ENCODE measurements at regions not wholly inside any gene's neighbourhood (a gene's known extent, or its start where the extent isn't known, plus 50 kb on each side); places are given as distances from the start of the nearest gene placed in this dataset.

GRCh38 chr14:84826294-84826693, 703.6 kb upstream of the FLRT2 start:
- Histone ChIP-seq H2BK120ac (ENCODE audit: low read depth, low read length) (no peak overlapping the region), H4K8ac (ENCODE audit: low read length) (no peak overlapping the region), H3K14ac (ENCODE audit: low read length in 2 of 2) (no peak overlapping the region), H2AK5ac (ENCODE audit: low read length, severe bottlenecking) (no peak overlapping the region), H3K18ac (ENCODE audit: low read depth in 1 of 2, low read length in 2 of 2) (no peak overlapping the region), H3K27me3 (ENCODE audit: control insufficient read depth in 1 of 2, insufficient read depth in 1 of 2, low read length in 2 of 2) (no peaks in the 10 kb centered on the region), H2BK15ac (ENCODE audit: low read depth, poor library complexity, severe bottlenecking) (no peak overlapping the region), H3K4me3 (ENCODE audit: insufficient read depth in 1 of 2, low read depth in 1 of 2, low read length in 2 of 2) (no peak overlapping the region), H3K9me3 (ENCODE audit: control insufficient read depth, low read length) (no peaks in the 10 kb centered on the region), H3K9ac (ENCODE audit: low read length) (no peak overlapping the region), H3K79me1 (replicated peaks; ENCODE audit: low read length, poor library complexity, severe bottlenecking) (no peaks in the 10 kb centered on the region), H2BK12ac (ENCODE audit: low read length in 2 of 2) (no peak overlapping the region), H2AFZ (ENCODE audit: low read depth, low read length) (no peak overlapping the region), H3K36me3 (ENCODE audit: control insufficient read depth in 1 of 2, insufficient read depth in 2 of 2, low read depth in 1 of 2, low read length in 2 of 2) (no peaks in the 10 kb centered on the region), H3K27ac (ENCODE audit: low read length, poor library complexity, severe bottlenecking) (no peak overlapping the region), H3K4me2 (ENCODE audit: low read length, poor library complexity, severe bottlenecking) (no peak overlapping the region), H3K23ac (ENCODE audit: low read length in 2 of 2) (no peak overlapping the region), H2BK5ac (ENCODE audit: low read depth, low read length, poor library complexity, severe bottlenecking) (no peak overlapping the region), H3K4ac (ENCODE audit: low read depth in 1 of 2, low read length in 2 of 2) (no peak overlapping the region), H4K91ac (ENCODE audit: low read length) (no peak overlapping the region), H3K4me1 (ENCODE audit: control insufficient read depth, insufficient read depth, low read depth, low read length) (peaks cover 2% of the 10 kb centered on the region)
- WGBS, result 63% methylated on average over 2 of the region's 2 CpGs
- no peak for DNase-seq

- H3K14ac ChIP-seq (ENCODE audit: low read length in 2 of 2), result no peak overlapping the region
- H4K8ac ChIP-seq (ENCODE audit: low read length), result no peak overlapping the region
These were observed 679.3 kb upstream of the FLRT2 start for GRCh38 chr14:84850595-84850994.

GRCh38 chr14:84856751-84857534, 673.0 kb upstream of the FLRT2 start:
- H3K18ac ChIP-seq (ENCODE audit: low read depth in 1 of 2, low read length in 2 of 2), result no peak overlapping the region
- no peaks in the 10 kb centered on the region for H3K9me3 ChIP-seq (ENCODE audit: control insufficient read depth, low read length)
- H2AFZ ChIP-seq (ENCODE audit: low read depth, low read length), result no peak overlapping the region
- no peak overlapping the region for H2BK15ac ChIP-seq (ENCODE audit: low read depth, poor library complexity, severe bottlenecking)
- H3K9ac ChIP-seq (ENCODE audit: low read length), result no peak overlapping the region
- H3K79me1 ChIP-seq (replicated peaks; ENCODE audit: low read length, poor library complexity, severe bottlenecking), result no peaks in the 10 kb centered on the region
- H3K4ac ChIP-seq (ENCODE audit: low read depth in 1 of 2, low read length in 2 of 2), result no peak overlapping the region
- DNase-seq, result no peak
- no peak overlapping the region for H3K4me2 ChIP-seq (ENCODE audit: low read length, poor library complexity, severe bottlenecking)
- no peaks in the 10 kb centered on the region for H3K27me3 ChIP-seq (ENCODE audit: control insufficient read depth in 1 of 2, insufficient read depth in 1 of 2, low read length in 2 of 2)
- H4K8ac ChIP-seq (ENCODE audit: low read length), result no peak overlapping the region
- no peak overlapping the region for H3K4me3 ChIP-seq (ENCODE audit: insufficient read depth in 1 of 2, low read depth in 1 of 2, low read length in 2 of 2)
- no peak overlapping the region for H2BK120ac ChIP-seq (ENCODE audit: low read depth, low read length)
- no peak overlapping the region for H2BK12ac ChIP-seq (ENCODE audit: low read length in 2 of 2)
- H3K27ac ChIP-seq (ENCODE audit: low read length, poor library complexity, severe bottlenecking), result no peak overlapping the region
- no CpG with 5 or more reads among the region's 1 CpG for WGBS
- H3K23ac ChIP-seq (ENCODE audit: low read length in 2 of 2), result no peak overlapping the region
- H2AK5ac ChIP-seq (ENCODE audit: low read length, severe bottlenecking), result no peak overlapping the region
- no peak overlapping the region for H3K14ac ChIP-seq (ENCODE audit: low read length in 2 of 2)
- no peak overlapping the region for H4K91ac ChIP-seq (ENCODE audit: low read length)
- H3K36me3 ChIP-seq (ENCODE audit: control insufficient read depth in 1 of 2, insufficient read depth in 2 of 2, low read depth in 1 of 2, low read length in 2 of 2), result no peaks in the 10 kb centered on the region
- H3K4me1 ChIP-seq (ENCODE audit: control insufficient read depth, insufficient read depth, low read depth, low read length), result no peaks in the 10 kb centered on the region
- no peak overlapping the region for H2BK5ac ChIP-seq (ENCODE audit: low read depth, low read length, poor library complexity, severe bottlenecking)

More at GRCh38 chr14:84850595-84850994, 679.3 kb upstream of the FLRT2 start:
- no peak overlapping the region for H2BK15ac ChIP-seq (ENCODE audit: low read depth, poor library complexity, severe bottlenecking)
- H3K27me3 ChIP-seq (ENCODE audit: control insufficient read depth in 1 of 2, insufficient read depth in 1 of 2, low read length in 2 of 2), result no peaks in the 10 kb centered on the region
- H3K23ac ChIP-seq (ENCODE audit: low read length in 2 of 2), result no peak overlapping the region
- H4K91ac ChIP-seq (ENCODE audit: low read length), result no peak overlapping the region
- DNase-seq, result no peak
- no peak overlapping the region for H3K18ac ChIP-seq (ENCODE audit: low read depth in 1 of 2, low read length in 2 of 2)
- H2BK5ac ChIP-seq (ENCODE audit: low read depth, low read length, poor library complexity, severe bottlenecking), result no peak overlapping the region
- H2AFZ ChIP-seq (ENCODE audit: low read depth, low read length), result no peak overlapping the region
- H2AK5ac ChIP-seq (ENCODE audit: low read length, severe bottlenecking), result no peak overlapping the region
- H3K4me3 ChIP-seq (ENCODE audit: insufficient read depth in 1 of 2, low read depth in 1 of 2, low read length in 2 of 2), result no peak overlapping the region
- H3K36me3 ChIP-seq (ENCODE audit: control insufficient read depth in 1 of 2, insufficient read depth in 2 of 2, low read depth in 1 of 2, low read length in 2 of 2), result no peaks in the 10 kb centered on the region
- H3K4ac ChIP-seq (ENCODE audit: low read depth in 1 of 2, low read length in 2 of 2), result no peak overlapping the region
- no peaks in the 10 kb centered on the region for H3K9me3 ChIP-seq (ENCODE audit: control insufficient read depth, low read length)
- no peak overlapping the region for H3K9ac ChIP-seq (ENCODE audit: low read length)
- no peaks in the 10 kb centered on the region for H3K79me1 ChIP-seq (replicated peaks; ENCODE audit: low read length, poor library complexity, severe bottlenecking)
- no peaks in the 10 kb centered on the region for H3K4me1 ChIP-seq (ENCODE audit: control insufficient read depth, insufficient read depth, low read depth, low read length)
- H3K4me2 ChIP-seq (ENCODE audit: low read length, poor library complexity, severe bottlenecking), result no peak overlapping the region
- H3K27ac ChIP-seq (ENCODE audit: low read length, poor library complexity, severe bottlenecking), result no peak overlapping the region
- no peak overlapping the region for H2BK120ac ChIP-seq (ENCODE audit: low read depth, low read length)
- no peak overlapping the region for H2BK12ac ChIP-seq (ENCODE audit: low read length in 2 of 2)

GRCh38 chr14:84857571-84857970, 672.4 kb upstream of the FLRT2 start:
- H3K4me3 ChIP-seq (ENCODE audit: insufficient read depth in 1 of 2, low read depth in 1 of 2, low read length in 2 of 2), result no peak overlapping the region
- no peaks in the 10 kb centered on the region for H3K9me3 ChIP-seq (ENCODE audit: control insufficient read depth, low read length)
- H3K4me1 ChIP-seq (ENCODE audit: control insufficient read depth, insufficient read depth, low read depth, low read length), result no peaks in the 10 kb centered on the region
- H2BK120ac ChIP-seq (ENCODE audit: low read depth, low read length), result no peak overlapping the region
- H3K18ac ChIP-seq (ENCODE audit: low read depth in 1 of 2, low read length in 2 of 2), result no peak overlapping the region
- no peak overlapping the region for H2AK5ac ChIP-seq (ENCODE audit: low read length, severe bottlenecking)
- no peak overlapping the region for H3K23ac ChIP-seq (ENCODE audit: low read length in 2 of 2)
- no peak overlapping the region for H4K91ac ChIP-seq (ENCODE audit: low read length)
- H2BK12ac ChIP-seq (ENCODE audit: low read length in 2 of 2), result no peak overlapping the region
- H4K8ac ChIP-seq (ENCODE audit: low read length), result no peak overlapping the region
- no peak overlapping the region for H2BK15ac ChIP-seq (ENCODE audit: low read depth, poor library complexity, severe bottlenecking)
- no peak overlapping the region for H3K4me2 ChIP-seq (ENCODE audit: low read length, poor library complexity, severe bottlenecking)
- no peak overlapping the region for H3K14ac ChIP-seq (ENCODE audit: low read length in 2 of 2)
- no peak overlapping the region for H3K4ac ChIP-seq (ENCODE audit: low read depth in 1 of 2, low read length in 2 of 2)
- DNase-seq, result no peak
- H3K27me3 ChIP-seq (ENCODE audit: control insufficient read depth in 1 of 2, insufficient read depth in 1 of 2, low read length in 2 of 2), result no peaks in the 10 kb centered on the region
- no peak overlapping the region for H2AFZ ChIP-seq (ENCODE audit: low read depth, low read length)
- H2BK5ac ChIP-seq (ENCODE audit: low read depth, low read length, poor library complexity, severe bottlenecking), result no peak overlapping the region
- no peaks in the 10 kb centered on the region for H3K36me3 ChIP-seq (ENCODE audit: control insufficient read depth in 1 of 2, insufficient read depth in 2 of 2, low read depth in 1 of 2, low read length in 2 of 2)
- H3K27ac ChIP-seq (ENCODE audit: low read length, poor library complexity, severe bottlenecking), result no peak overlapping the region
- no peaks in the 10 kb centered on the region for H3K79me1 ChIP-seq (replicated peaks; ENCODE audit: low read length, poor library complexity, severe bottlenecking)
- no peak overlapping the region for H3K9ac ChIP-seq (ENCODE audit: low read length)
